ENCODE measurements at regions not wholly inside any gene's neighbourhood (a gene's known extent, or its start where the extent isn't known, plus 50 kb on each side); places are given as distances from the start of the nearest gene placed in this dataset.

DNA sequence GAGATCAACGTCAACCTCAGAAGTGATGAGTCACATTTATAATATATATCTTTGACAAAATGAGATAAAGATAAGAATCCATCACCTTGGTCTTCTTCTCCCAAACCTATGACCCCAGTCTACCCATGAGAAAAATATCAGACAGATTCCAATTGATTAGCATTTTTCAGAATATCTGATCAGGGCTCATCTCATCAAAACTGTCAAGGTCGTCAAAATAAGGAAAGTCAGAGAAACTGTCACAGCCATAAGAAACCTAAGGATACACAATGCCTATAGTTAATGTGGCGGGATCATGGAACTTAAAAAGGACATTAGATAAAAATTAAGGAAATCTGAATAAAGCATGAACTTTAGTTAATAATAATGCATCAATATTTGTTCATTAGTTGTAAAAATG lies 374.1 kb downstream of the FAT4 start:
- intact Hi-C loops (cut with DNase I): no loop called here
- TF ChIP-seq CTCF (IDR thresholded peaks at IDR 0.05) (no peak), POLR2A (IDR thresholded peaks at IDR 0.05) (no peak)
- no peaks in the 10 kb centered on the region for H3K27me3 ChIP-seq

GRCh38 chr4:125689805-125690204 lies 375.1 kb downstream of the FAT4 start:
- no peaks in the 10 kb centered on the region for H3K36me3 ChIP-seq (replicated peaks in 1 of 2)
- no peaks in the 10 kb centered on the region for H3K27me3 ChIP-seq
- H3K4me1 ChIP-seq (replicated peaks in 1 of 2): no peaks in the 10 kb centered on the region
- no peak overlapping the region for H3K27ac ChIP-seq
- intact Hi-C loops (cut with DNase I): no loop called here
- H3K9me3 ChIP-seq (replicated peaks in 1 of 3): no peaks in the 10 kb centered on the region
- no peak overlapping the region for H3K4me3 ChIP-seq
- TF ChIP-seq POLR2A (IDR thresholded peaks at IDR 0.05): no peak
- no peak for TF ChIP-seq CTCF (IDR thresholded peaks at IDR 0.05)
- DNase-seq: no peak

More for the DNA sequence above, 374.1 kb downstream of the FAT4 start:
- WGBS, 4 donors: 73 to 79% (median 77%) methylated on average over 3 of the region's 3 CpGs
- Histone ChIP-seq H3K36me3 (replicated peaks in 1 of 2) (no peaks in the 10 kb centered on the region), H3K4me1 (replicated peaks in 1 of 2) (no peaks in the 10 kb centered on the region), H3K27ac (no peak overlapping the region), H3K9me3 (replicated peaks in 1 of 3) (no peaks in the 10 kb centered on the region), H3K4me3 (no peak overlapping the region)
- DNase-seq: no peak

- intact Hi-C loops (cut with DNase I): no loop called here
- H3K27me3 ChIP-seq: no peaks in the 10 kb centered on the region
- H3K27ac ChIP-seq: no peak overlapping the region
- H3K4me1 ChIP-seq (replicated peaks in 1 of 2): no peaks in the 10 kb centered on the region
- no peak for DNase-seq
- H3K4me3 ChIP-seq: no peak overlapping the region
- no peak for TF ChIP-seq CTCF (IDR thresholded peaks at IDR 0.05)
- no peak for TF ChIP-seq POLR2A (IDR thresholded peaks at IDR 0.05)
- no peaks in the 10 kb centered on the region for H3K36me3 ChIP-seq (replicated peaks in 1 of 2)
- no peaks in the 10 kb centered on the region for H3K9me3 ChIP-seq (replicated peaks in 1 of 3)
Observed at GRCh38 chr4:125693228-125693627, 378.5 kb downstream of the FAT4 start.

- TF ChIP-seq POLR2A (IDR thresholded peaks at IDR 0.05): no peak
- TF ChIP-seq CTCF (IDR thresholded peaks at IDR 0.05): no peak
- Histone ChIP-seq H3K4me3 (no peak overlapping the region), H3K36me3 (replicated peaks in 1 of 2) (no peaks in the 10 kb centered on the region), H3K27ac (no peak overlapping the region), H3K27me3 (no peaks in the 10 kb centered on the region), H3K9me3 (replicated peaks in 1 of 3) (no peaks in the 10 kb centered on the region), H3K4me1 (replicated peaks in 1 of 2) (no peaks in the 10 kb centered on the region)
- intact Hi-C loops (cut with DNase I): no loop called here
- DNase-seq: no peak
Observed at GRCh38 chr4:125702406-125702805, 387.7 kb downstream of the FAT4 start.
